Glutamatergic neuron (in vitro differentiated cells): ENCODE measurements at regions not wholly inside any gene's neighbourhood (a gene's known extent, or its start where the extent isn't known, plus 50 kb on each side); places are given as distances from the start of the nearest gene placed in this dataset.

Experiments used
- DNase-seq: peaks from one replicate; pipeline ENCODE4 v3.0.0; 2022
- H3K27ac Mint-ChIP-seq: one replicate; pipeline ENCODE4 v1.8.0; 2020; ENCODE audit warnings: mild to moderate bottlenecking, mixed read lengths, inconsistent platforms; ENCODE audit not compliant: unreplicated experiment
- H3K27me3 Mint-ChIP-seq: one replicate; pipeline ENCODE4 v1.8.0; 2020; ENCODE audit warnings: mild to moderate bottlenecking, moderate library complexity, mixed read lengths, inconsistent platforms; ENCODE audit not compliant: unreplicated experiment
- H3K36me3 Mint-ChIP-seq: one replicate; pipeline ENCODE4 v1.8.0; 2020; ENCODE audit warnings: mild to moderate bottlenecking, mixed read lengths, inconsistent platforms; ENCODE audit not compliant: unreplicated experiment
- H3K4me1 Mint-ChIP-seq: one replicate; pipeline ENCODE4 v1.8.0; 2020; ENCODE audit warnings: mild to moderate bottlenecking, low read depth, mixed read lengths, inconsistent platforms; ENCODE audit not compliant: unreplicated experiment
- H3K4me3 Mint-ChIP-seq: one replicate; pipeline ENCODE4 v1.8.0; 2020; ENCODE audit warnings: mild to moderate bottlenecking, mixed read lengths, inconsistent platforms; ENCODE audit not compliant: unreplicated experiment
- H3K9me3 Mint-ChIP-seq: one replicate; pipeline ENCODE4 v1.8.0; 2020; ENCODE audit warnings: mild to moderate bottlenecking, moderate library complexity, mixed read lengths, inconsistent platforms; ENCODE audit not compliant: unreplicated experiment
- CTCF ChIP-seq: fragments of 200-600 bp; sonication (generic); IDR thresholded peaks from one replicate; pipeline ENCODE4 v1.5.0; 2021; ENCODE audit not compliant: partially characterized antibody, unreplicated experiment

- no peak for DNase-seq
- H3K36me3 Mint-ChIP-seq, result no peaks in the 10 kb centered on the region
- no peaks in the 10 kb centered on the region for H3K4me1 Mint-ChIP-seq
- H3K4me3 Mint-ChIP-seq, result no peak overlapping the region
- no peak overlapping the region for H3K27ac Mint-ChIP-seq
- peaks cover 4% of the 10 kb centered on the region for H3K9me3 Mint-ChIP-seq
- TF ChIP-seq CTCF, result no peak
- no peaks in the 10 kb centered on the region for H3K27me3 Mint-ChIP-seq
Observed at GRCh38 chr4:38275331-38276100, 315.3 kb downstream of the PTTG2 start.

- Mint-ChIP-seq H3K36me3 (no peaks in the 10 kb centered on the region), H3K4me3 (no peak overlapping the region)
- no peak for TF ChIP-seq CTCF
Observed at GRCh38 chr4:38278255-38278654, 318.1 kb downstream of the PTTG2 start.

GRCh38 chr4:38279077-38279476, 318.9 kb downstream of the PTTG2 start:
- no peak for TF ChIP-seq CTCF
- Mint-ChIP-seq H3K4me1 (no peaks in the 10 kb centered on the region), H3K9me3 (peaks cover 3% of the 10 kb centered on the region), H3K27ac (no peak overlapping the region), H3K36me3 (no peaks in the 10 kb centered on the region), H3K4me3 (no peak overlapping the region), H3K27me3 (no peaks in the 10 kb centered on the region)
- DNase-seq, result no peak

More at GRCh38 chr4:38278255-38278654, 318.1 kb downstream of the PTTG2 start:
- Mint-ChIP-seq H3K9me3 (peaks cover 3% of the 10 kb centered on the region), H3K4me1 (no peaks in the 10 kb centered on the region), H3K27ac (no peak overlapping the region), H3K27me3 (no peaks in the 10 kb centered on the region)
- DNase-seq, result no peak

- H3K4me3 Mint-ChIP-seq, result no peak overlapping the region
- no peak for DNase-seq
- H3K9me3 Mint-ChIP-seq, result peaks cover 3% of the 10 kb centered on the region
- TF ChIP-seq CTCF, result no peak
- no peaks in the 10 kb centered on the region for H3K4me1 Mint-ChIP-seq
- no peak overlapping the region for H3K27ac Mint-ChIP-seq
- no peaks in the 10 kb centered on the region for H3K27me3 Mint-ChIP-seq
- H3K36me3 Mint-ChIP-seq, result no peaks in the 10 kb centered on the region
Observed at GRCh38 chr4:38279650-38280322, 319.6 kb downstream of the PTTG2 start.

- no peak for TF ChIP-seq CTCF
- H3K27ac Mint-ChIP-seq, result no peak overlapping the region
- H3K36me3 Mint-ChIP-seq, result no peaks in the 10 kb centered on the region
- no peaks in the 10 kb centered on the region for H3K4me1 Mint-ChIP-seq
- no peak overlapping the region for H3K4me3 Mint-ChIP-seq
- H3K9me3 Mint-ChIP-seq, result peaks cover 3% of the 10 kb centered on the region
- no peaks in the 10 kb centered on the region for H3K27me3 Mint-ChIP-seq
- DNase-seq, result no peak
Observed at GRCh38 chr4:38280323-38280706, 320.1 kb downstream of the PTTG2 start.
